Activated CD4-positive, alpha-beta memory T cell treated with anti-CD3 and anti-CD28 coated beads for 36 hours (primary cell): ENCODE measurements at regions not wholly inside any gene's neighbourhood (a gene's known extent, or its start where the extent isn't known, plus 50 kb on each side); places are given as distances from the start of the nearest gene placed in this dataset.

Source experiments
- CTCF ChIA-PET: fragments of 350-600 bp; sonication (Branson Sonifier 250); formaldehyde crosslinking; loops from one replicate; lab custom pipeline; 2021; ENCODE audit warnings: antibody characterized with exemption, inconsistent platforms; lab: Charles Lee
- POLR2A ChIA-PET: fragments of 350-600 bp; sonication (Branson Sonifier 250); formaldehyde crosslinking; loops from one replicate; lab custom pipeline; 2021; ENCODE audit warnings: antibody characterized with exemption; lab: Charles Lee
- DNase-seq: peaks from one replicate; pipeline ENCODE4 v3.0.0-alpha.2; 2020
- H3K27ac Mint-ChIP-seq: one replicate; pipeline ENCODE4 v1.8.0; 2021; ENCODE audit warnings: mixed read lengths
- H3K27me3 Mint-ChIP-seq: one replicate; pipeline ENCODE4 v1.8.0; 2021; ENCODE audit warnings: mixed read lengths
- H3K36me3 Mint-ChIP-seq: one replicate; pipeline ENCODE4 v1.8.0; 2021; ENCODE audit warnings: mixed read lengths
- H3K4me1 Mint-ChIP-seq: one replicate; pipeline ENCODE4 v1.8.0; 2021; ENCODE audit warnings: low read depth, mixed read lengths
- H3K4me3 Mint-ChIP-seq: one replicate; pipeline ENCODE4 v1.8.0; 2021; ENCODE audit warnings: mild to moderate bottlenecking, mixed read lengths
- H3K9me3 Mint-ChIP-seq: one replicate; pipeline ENCODE4 v1.8.0; 2021; ENCODE audit warnings: mixed read lengths
- intact Hi-C: fragments of 100-400 bp; cut with micrococcal nuclease; formaldehyde crosslinking; loops from one replicate; pipeline ENCODE4 v1.15.1; 2023

GRCh38 chr10:84822931-84823630 lies 494.7 kb downstream of the CCSER2 start:
- Mint-ChIP-seq H3K27me3 (peaks cover 4% of the 10 kb centered on the region), H3K4me1 (no peaks in the 10 kb centered on the region), H3K27ac (no peak overlapping the region), H3K4me3 (no peak overlapping the region), H3K9me3 (no peaks in the 10 kb centered on the region), H3K36me3 (no peaks in the 10 kb centered on the region)
- ChIA-PET CTCF (no interaction called here), POLR2A (no interaction called here)
- intact Hi-C loops, result no loop called here
- no peak for DNase-seq

DNA sequence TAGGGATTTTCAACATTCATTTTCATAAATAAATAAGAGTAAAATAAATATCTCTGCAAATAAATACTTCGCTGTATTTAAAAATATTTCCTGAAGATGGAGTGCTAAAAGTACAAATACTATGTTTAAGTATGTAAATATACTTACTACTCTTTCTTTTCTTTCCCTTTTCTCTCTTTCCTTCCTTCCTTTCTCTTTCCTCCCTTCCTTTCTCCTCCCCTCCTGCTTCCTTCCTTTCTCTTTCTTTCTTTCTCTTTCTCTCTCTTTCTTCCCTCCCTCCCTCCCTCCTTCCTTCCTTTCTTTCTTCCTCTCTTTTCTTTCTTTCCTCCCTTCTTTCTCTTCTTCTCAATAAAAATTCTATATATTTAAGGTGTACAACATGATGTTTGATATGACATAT lies 496.1 kb downstream of the CCSER2 start:
- Mint-ChIP-seq H3K27me3 (no peaks in the 10 kb centered on the region), H3K36me3 (no peaks in the 10 kb centered on the region), H3K4me1 (no peaks in the 10 kb centered on the region), H3K27ac (no peak overlapping the region), H3K9me3 (no peaks in the 10 kb centered on the region), H3K4me3 (no peak overlapping the region)
- intact Hi-C loops, result no loop called here
- ChIA-PET POLR2A (no interaction called here), CTCF (no interaction called here)
- DNase-seq, result no peak

- ChIA-PET POLR2A (no interaction called here), CTCF (no interaction called here)
- no peaks in the 10 kb centered on the region for H3K9me3 Mint-ChIP-seq
- no peak overlapping the region for H3K4me3 Mint-ChIP-seq
- H3K4me1 Mint-ChIP-seq, result no peaks in the 10 kb centered on the region
- H3K27ac Mint-ChIP-seq, result no peak overlapping the region
- DNase-seq, result no peak
- no peaks in the 10 kb centered on the region for H3K36me3 Mint-ChIP-seq
- intact Hi-C loops, result no loop called here
- no peaks in the 10 kb centered on the region for H3K27me3 Mint-ChIP-seq
These were observed 496.9 kb downstream of the CCSER2 start for GRCh38 chr10:84825330-84825729.

DNA sequence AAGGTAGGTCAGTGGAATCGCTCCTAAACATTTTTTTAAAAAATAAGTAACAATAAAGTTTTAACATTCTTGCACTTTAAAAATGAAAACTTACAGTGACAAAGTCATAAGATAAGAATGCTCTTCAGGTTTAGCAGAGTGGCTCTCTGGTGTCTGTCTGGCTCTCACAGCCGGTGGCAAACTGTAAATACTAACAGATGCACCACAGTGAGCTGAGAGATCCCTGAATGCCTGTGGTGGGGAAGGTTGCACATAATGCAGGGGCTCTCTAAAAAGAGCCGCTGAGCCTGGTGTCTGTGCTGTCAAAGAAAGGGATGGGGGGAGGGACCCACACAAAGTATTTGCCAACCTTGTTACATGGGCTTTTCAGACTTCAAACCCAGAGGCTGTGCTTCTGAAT lies 498.3 kb downstream of the CCSER2 start:
- DNase-seq, result no peak
- POLR2A ChIA-PET, result no interaction called here

GRCh38 chr10:84829131-84829530 lies 500.7 kb downstream of the CCSER2 start:
- CTCF ChIA-PET, result no interaction called here

More for the DNA sequence above, 498.3 kb downstream of the CCSER2 start:
- intact Hi-C loops, result no loop called here
- Mint-ChIP-seq H3K4me3 (no peak overlapping the region), H3K27me3 (no peaks in the 10 kb centered on the region), H3K4me1 (no peaks in the 10 kb centered on the region), H3K36me3 (no peaks in the 10 kb centered on the region), H3K27ac (no peak overlapping the region), H3K9me3 (no peaks in the 10 kb centered on the region)
- CTCF ChIA-PET, result no interaction called here

GRCh38 chr10:84837041-84837812 lies 508.8 kb downstream of the CCSER2 start:
- H3K9me3 Mint-ChIP-seq, result no peaks in the 10 kb centered on the region
- H3K27me3 Mint-ChIP-seq, result peaks cover 2% of the 10 kb centered on the region
- CTCF ChIA-PET, result interaction anchor here (0.6 kb wide), 1 partner anchor 911 kb away, joined by 3 read pairs; no protein-coding TSS in a partner anchor
- H3K27ac Mint-ChIP-seq, result no peak overlapping the region
- DNase-seq, result no peak
- no peaks in the 10 kb centered on the region for H3K36me3 Mint-ChIP-seq
- H3K4me1 Mint-ChIP-seq, result no peaks in the 10 kb centered on the region
- POLR2A ChIA-PET, result no interaction called here
- intact Hi-C loops, result no loop called here
- no peak overlapping the region for H3K4me3 Mint-ChIP-seq

More at GRCh38 chr10:84829131-84829530, 500.7 kb downstream of the CCSER2 start:
- POLR2A ChIA-PET, result no interaction called here
- H3K4me1 Mint-ChIP-seq, result no peaks in the 10 kb centered on the region
- peaks cover under 1% of the 10 kb centered on the region for H3K27me3 Mint-ChIP-seq
- intact Hi-C loops, result no loop called here
- no peaks in the 10 kb centered on the region for H3K9me3 Mint-ChIP-seq
- no peaks in the 10 kb centered on the region for H3K36me3 Mint-ChIP-seq
- no peak overlapping the region for H3K4me3 Mint-ChIP-seq
- no peak overlapping the region for H3K27ac Mint-ChIP-seq
- no peak for DNase-seq

DNA sequence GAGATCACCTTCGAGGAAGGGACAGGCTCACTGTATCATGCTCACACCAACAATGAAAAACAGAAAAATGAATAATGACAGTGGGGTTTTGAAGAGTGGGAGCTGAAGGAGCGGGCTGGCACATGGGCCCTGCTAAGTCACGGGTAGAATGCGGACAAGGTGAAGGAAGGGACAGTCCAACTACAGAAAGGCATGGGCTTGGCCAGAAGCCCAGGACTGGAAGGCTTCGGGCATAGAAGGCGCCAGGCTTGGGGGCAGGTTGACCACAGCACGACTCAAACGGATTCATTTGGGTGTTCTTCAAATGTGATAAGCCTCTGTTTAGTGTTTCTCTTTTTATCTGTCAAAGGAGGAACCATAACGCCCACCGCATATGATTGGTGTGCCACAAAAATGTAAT lies 509.5 kb downstream of the CCSER2 start:
- Mint-ChIP-seq H3K27me3 (peaks cover 2% of the 10 kb centered on the region), H3K9me3 (no peaks in the 10 kb centered on the region), H3K36me3 (no peaks in the 10 kb centered on the region), H3K27ac (no peak overlapping the region), H3K4me3 (no peak overlapping the region), H3K4me1 (no peaks in the 10 kb centered on the region)
- ChIA-PET POLR2A (no interaction called here), CTCF (no interaction called here)
- DNase-seq, result no peak
- intact Hi-C loops, result no loop called here

DNA sequence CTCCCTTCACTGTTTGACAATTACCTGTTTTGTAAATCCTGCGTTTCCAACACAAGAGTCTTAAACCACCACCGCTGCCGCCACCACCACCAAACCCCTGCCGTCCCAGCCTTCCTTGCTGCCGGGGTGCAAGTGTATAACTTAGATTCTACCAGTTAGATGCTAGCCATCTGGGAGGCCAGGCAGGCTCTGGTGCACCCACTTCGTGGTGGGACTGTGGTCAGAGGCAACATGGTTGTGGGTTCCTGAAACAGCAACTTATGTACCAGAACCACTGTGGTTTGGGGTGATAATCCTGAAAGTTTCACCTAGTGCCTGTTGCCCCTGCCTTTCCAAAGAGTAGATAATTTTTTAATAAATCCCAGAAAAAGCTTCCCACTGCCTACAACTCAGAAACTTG lies 510.5 kb downstream of the CCSER2 start:
- H3K27ac Mint-ChIP-seq, result no peak overlapping the region
- no peak overlapping the region for H3K4me3 Mint-ChIP-seq
- ChIA-PET CTCF (no interaction called here), POLR2A (no interaction called here)
- no peaks in the 10 kb centered on the region for H3K4me1 Mint-ChIP-seq
- H3K9me3 Mint-ChIP-seq, result no peaks in the 10 kb centered on the region
- intact Hi-C loops, result no loop called here
- H3K27me3 Mint-ChIP-seq, result peaks cover 2% of the 10 kb centered on the region
- H3K36me3 Mint-ChIP-seq, result no peaks in the 10 kb centered on the region
- DNase-seq, result no peak

DNA sequence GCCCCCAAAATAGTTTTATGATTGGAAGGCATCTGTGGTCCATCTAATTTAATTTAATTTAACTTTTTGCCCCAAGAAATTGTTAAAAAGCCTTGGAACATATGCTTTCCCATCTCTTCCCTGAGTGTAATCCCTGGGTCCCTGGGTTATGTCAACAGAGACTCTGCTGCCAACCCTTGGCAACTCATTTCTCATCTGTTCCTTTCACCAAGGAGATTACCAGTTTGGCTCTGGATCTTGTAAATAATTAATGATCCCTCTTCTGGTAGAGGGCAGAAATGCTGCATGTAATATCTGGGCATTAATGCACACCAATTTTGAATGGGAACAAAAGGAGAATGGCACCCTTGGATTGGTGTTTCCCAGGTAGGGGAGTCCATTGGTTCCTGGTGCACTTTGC lies 514.2 kb downstream of the CCSER2 start:
- Mint-ChIP-seq H3K9me3 (no peaks in the 10 kb centered on the region), H3K4me1 (no peaks in the 10 kb centered on the region), H3K27me3 (peaks cover 2% of the 10 kb centered on the region), H3K4me3 (no peak overlapping the region), H3K36me3 (no peaks in the 10 kb centered on the region), H3K27ac (no peak overlapping the region)
- CTCF ChIA-PET, result no interaction called here
- DNase-seq, result no peak
- POLR2A ChIA-PET, result no interaction called here
- intact Hi-C loops, result no loop called here

GRCh38 chr10:84844461-84844860 lies 516.1 kb downstream of the CCSER2 start:
- no peaks in the 10 kb centered on the region for H3K4me1 Mint-ChIP-seq
- POLR2A ChIA-PET, result no interaction called here
- no peak for DNase-seq
- CTCF ChIA-PET, result no interaction called here
- no peaks in the 10 kb centered on the region for H3K9me3 Mint-ChIP-seq
- intact Hi-C loops, result no loop called here
- no peaks in the 10 kb centered on the region for H3K36me3 Mint-ChIP-seq
- H3K27me3 Mint-ChIP-seq, result peaks cover 2% of the 10 kb centered on the region
- H3K4me3 Mint-ChIP-seq, result no peak overlapping the region
- H3K27ac Mint-ChIP-seq, result no peak overlapping the region

DNA sequence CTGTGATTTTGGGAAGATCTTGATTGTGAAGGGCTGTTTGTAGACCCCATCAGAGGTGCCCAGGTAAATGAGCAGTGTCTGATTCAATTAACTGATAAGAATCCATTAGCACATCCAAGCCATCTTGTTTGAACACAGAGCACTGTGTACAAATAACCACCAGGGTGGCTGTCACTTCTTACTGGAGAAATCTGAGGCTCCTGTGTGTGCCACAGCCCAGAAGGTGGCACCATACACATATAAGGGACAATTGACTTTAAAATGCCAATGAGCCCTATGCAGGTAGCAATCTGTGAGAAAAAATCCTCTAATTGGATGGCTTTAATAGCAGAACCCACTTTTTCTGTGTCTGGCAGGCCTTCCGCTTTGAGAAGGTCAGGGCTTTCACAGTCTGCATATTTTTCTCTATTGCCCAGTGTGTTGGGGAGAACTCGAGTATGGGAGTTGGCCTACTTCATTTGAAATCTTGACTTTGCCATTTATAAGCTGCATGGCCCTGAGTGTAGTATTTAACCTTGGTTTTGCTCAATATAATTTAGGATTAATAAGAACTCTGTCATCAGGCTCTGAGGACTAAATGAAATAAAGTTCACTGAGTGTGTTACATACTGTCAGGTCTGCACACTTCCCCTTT lies 517.4 kb downstream of the CCSER2 start:
- DNase-seq, result peak; percentile 10
- H3K27ac Mint-ChIP-seq, result no peak overlapping the region
- no peaks in the 10 kb centered on the region for H3K9me3 Mint-ChIP-seq
- intact Hi-C loops, result no loop called here
- no peaks in the 10 kb centered on the region for H3K4me1 Mint-ChIP-seq
- H3K4me3 Mint-ChIP-seq, result no peak overlapping the region
- H3K27me3 Mint-ChIP-seq, result peaks cover 2% of the 10 kb centered on the region
- POLR2A ChIA-PET, result no interaction called here
- CTCF ChIA-PET, result no interaction called here
- no peaks in the 10 kb centered on the region for H3K36me3 Mint-ChIP-seq

- H3K4me3 Mint-ChIP-seq, result no peak overlapping the region
- ChIA-PET POLR2A (no interaction called here), CTCF (no interaction called here)
- H3K27ac Mint-ChIP-seq, result no peak overlapping the region
- H3K36me3 Mint-ChIP-seq, result no peaks in the 10 kb centered on the region
- intact Hi-C loops, result no loop called here
- no peak for DNase-seq
- peaks cover 2% of the 10 kb centered on the region for H3K27me3 Mint-ChIP-seq
- H3K9me3 Mint-ChIP-seq, result no peaks in the 10 kb centered on the region
- H3K4me1 Mint-ChIP-seq, result no peaks in the 10 kb centered on the region
These were observed 518.4 kb downstream of the CCSER2 start for GRCh38 chr10:84846658-84847316.
